ENCODE measurements at regions not wholly inside any gene's neighbourhood (a gene's known extent, or its start where the extent isn't known, plus 50 kb on each side); places are given as distances from the start of the nearest gene placed in this dataset.
"Not testable (repeated sequence)": the region's sequence is repeated elsewhere in the genome, so short reads cannot be mapped to it uniquely, and the experiment has no call there.

- no peak for DNase-seq
These were observed 815.5 kb downstream of the KCNJ18 start for GRCh38 chr17:22507823-22508222.

DNA sequence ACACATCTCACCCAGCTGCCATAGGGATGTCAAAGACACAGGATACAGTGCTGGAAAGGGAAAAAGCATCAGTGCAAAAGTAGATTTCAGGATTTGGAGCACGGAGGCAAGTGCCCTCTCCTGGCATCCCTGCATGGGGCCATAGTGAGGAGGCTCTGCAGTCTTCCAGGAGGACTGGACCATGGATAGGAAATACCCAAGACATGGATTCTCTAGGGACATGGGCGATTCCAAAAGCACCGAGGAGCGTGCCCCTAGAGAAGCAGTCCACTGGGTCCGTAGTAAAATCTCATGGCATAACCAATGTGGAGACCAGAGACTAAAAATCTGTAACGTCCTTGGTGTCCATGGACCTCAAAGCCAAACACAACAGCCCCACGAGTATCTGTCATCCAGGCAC, 818.2 kb downstream of the KCNJ18 start:
- DNase-seq, result no peak

DNA sequence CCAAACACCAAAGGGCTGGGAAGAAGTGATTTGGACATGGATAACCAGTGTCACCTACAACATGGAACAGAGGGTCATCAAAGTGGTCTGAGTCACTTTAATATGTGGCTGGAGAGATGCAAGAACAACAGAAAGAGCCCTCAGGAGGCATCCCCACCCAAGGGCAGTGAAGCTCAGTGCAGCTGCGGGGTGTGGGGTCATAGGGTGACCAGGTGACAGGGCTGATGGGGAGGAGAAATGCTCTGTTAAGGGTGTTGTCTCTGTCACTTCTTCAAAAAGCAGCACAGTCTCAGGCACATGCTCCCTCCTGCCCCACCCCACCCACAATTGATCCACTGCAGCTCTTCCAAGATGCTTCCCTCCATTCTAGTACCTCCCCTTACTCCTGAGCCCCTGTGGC, 819.1 kb downstream of the KCNJ18 start:
- no peak for DNase-seq

DNA sequence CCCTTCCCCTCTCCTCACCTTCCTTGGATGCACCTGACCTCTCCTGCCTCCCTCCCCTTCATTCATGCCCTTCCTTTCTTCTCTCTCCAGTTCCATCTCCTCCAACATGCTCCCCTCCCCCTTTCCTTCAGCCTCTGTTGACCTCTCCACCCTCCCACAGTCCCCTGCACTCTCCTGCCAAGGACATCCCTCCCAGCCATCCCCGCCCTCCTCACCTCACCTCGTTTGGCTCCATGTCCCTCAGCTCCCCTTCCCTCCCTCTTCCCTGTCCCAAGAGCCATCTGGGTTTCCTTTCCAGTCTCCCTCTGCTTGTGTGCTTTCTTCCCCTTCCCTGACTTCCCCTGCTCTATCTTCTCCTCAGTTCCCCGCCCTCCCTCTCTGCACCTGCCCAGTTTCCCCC, 819.7 kb downstream of the KCNJ18 start:
- no peak for DNase-seq

DNA sequence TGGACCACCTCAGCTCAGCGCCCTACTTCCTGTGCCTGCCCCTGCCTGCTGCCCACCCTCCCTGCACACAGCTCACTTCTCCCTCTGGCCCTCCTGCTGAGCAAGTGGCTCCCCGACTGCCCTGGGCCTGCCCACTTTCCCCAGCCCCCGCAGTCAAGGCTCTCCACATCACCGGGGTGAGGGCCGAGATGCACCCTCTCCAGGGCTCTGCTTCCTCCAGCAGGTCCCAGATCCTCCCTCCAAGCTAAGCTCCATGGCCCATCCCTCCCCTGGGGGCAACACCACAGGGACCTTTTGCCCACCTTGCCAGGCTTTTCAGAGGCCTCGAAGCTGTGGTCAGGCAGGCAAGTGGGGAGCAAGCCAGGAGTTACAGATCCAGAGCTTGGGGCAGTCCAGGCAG, 820.2 kb downstream of the KCNJ18 start:
- DNase-seq, result no peak

DNA sequence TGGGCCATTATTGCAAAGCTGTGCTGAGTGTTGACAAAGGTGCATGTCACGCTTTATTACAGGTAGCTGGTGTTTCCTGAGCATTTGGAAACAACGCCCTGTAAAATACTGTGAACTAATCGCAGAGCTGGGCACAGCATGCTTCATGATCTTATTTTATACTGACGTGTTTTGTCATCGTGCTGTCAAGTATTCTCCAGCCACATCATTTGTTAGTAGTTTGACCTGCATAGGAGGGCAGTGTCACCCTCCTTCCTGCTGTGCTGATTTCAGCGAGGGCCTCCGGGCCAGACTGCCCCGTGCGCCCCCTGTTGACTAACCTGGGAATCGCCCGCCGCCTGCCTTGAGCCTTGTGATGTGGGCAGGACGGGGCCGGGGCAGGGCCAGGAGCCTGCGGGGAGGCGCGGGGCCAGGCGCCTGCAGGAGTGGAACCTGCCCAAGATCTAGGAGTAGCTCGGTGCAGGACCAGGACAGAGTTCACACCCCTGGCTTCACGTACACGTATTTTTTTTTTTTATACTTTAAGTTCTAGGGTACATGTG, 820.7 kb downstream of the KCNJ18 start:
- DNase-seq, result no peak

DNA sequence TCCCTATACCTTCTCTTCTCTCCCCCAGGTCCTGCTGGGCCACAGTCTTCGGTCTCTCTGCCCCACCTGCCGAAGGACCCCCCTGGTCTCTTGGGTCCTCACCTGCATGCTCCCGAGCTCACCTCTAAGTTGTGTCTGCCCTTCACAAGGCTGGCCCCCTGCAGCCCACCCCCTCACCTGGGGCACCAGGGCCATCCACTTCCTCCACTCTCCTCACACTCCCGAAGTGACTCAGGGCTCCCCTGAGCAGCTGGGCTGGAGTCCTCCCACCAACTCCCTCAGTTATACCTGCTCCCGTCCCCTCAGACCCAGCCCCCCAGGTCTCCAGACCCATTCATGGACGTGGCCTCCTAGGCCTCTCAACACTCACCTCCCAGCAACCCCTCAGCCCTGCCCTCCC, 822.0 kb downstream of the KCNJ18 start:
- no peak for DNase-seq

GRCh38 chr17:22514767-22515320, 822.5 kb downstream of the KCNJ18 start:
- DNase-seq, result no peak

- no peak for DNase-seq
These were observed 823.3 kb downstream of the KCNJ18 start for GRCh38 chr17:22515599-22515998.

DNA sequence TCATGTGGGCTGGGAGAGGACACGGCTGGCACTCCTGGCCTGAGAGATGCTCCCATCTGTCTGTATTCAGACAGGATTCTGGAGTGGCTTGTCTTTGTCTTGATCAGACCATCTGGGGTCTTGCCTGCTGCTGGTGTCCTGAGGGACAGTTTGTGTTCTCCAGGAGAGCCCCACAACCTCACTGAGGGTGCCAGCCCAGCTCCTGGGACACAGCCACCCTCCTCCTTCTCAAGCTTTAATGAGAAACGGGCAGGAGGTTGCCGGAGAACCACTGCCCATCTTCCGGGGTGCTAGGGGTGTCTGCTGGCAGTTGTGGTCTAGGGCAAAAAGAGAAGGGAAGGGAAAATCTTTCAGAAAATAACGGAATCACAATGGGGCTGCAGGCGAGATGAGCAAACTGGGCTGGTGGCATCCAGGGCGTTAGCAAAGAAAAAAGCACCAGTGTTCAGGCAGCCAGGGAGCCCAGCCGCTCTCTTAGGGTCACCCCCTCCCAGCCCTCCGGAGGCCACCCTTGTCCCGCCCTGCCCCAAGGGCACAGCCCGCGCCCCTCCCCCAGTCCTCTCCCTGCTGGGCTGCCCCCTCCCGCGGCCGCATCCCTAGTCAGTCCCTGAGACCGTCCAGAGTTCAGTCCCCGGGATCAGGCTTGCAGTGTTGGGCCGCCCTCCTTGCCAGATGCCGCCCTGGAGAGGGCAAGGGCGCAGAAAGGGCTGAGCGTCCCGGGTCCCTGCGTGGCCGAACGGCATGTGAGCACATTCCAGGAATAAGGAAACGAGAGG, 824.7 kb downstream of the KCNJ18 start:
- no peak for DNase-seq

- DNase-seq, result no peak
These were observed 825.4 kb downstream of the KCNJ18 start for GRCh38 chr17:22517716-22518115.

GRCh38 chr17:22518185-22518584, 825.9 kb downstream of the KCNJ18 start:
- no peak for DNase-seq

GRCh38 chr17:22548873-22549272, 856.5 kb downstream of the KCNJ18 start:
- not testable (repeated sequence) for DNase-seq

DNA sequence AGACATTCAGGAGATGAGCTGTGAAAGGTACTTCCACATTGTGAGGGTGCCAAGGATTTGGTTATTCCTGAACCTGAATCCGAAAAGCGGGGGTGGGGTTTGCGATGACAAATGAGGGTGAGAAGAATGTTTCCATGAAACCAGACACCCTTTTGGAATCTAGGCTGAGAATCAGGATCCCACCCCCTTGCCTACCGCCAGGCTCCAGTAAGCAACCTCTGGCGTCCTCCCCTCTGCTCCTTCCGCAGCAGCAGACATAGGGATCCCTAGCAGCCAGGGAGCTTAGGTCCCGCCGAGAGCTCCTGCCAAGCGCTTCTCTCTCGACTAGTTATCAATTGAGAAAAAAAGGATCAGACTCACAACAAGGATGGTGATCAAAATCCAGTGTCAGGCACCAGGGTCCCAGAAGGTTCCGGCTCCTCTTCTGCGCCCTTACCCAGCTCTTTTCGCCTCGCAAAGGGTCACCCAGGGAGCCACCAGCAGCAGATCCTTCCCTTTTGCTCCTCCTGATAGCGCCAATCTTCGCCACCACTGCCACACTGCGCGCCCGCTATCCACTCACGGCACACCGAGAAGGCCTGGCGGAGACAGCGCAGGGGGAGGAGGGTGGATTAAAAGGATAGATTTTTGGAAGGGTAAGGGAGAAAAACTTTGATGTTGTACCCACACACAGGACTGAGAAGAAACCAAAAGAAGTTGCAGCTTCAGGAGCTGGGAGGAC, 859.5 kb downstream of the KCNJ18 start:
- DNase-seq, result not testable (repeated sequence)

GRCh38 chr17:22569459-22570143, 877.3 kb downstream of the KCNJ18 start:
- DNase-seq, result no peak

GRCh38 chr17:22570144-22570845, 878.0 kb downstream of the KCNJ18 start:
- DNase-seq, result no peak

- no peak for DNase-seq
These were observed 907.0 kb downstream of the KCNJ18 start for GRCh38 chr17:22599322-22599721.

- peak; percentile 3 for DNase-seq
These were observed 908.4 kb downstream of the KCNJ18 start for GRCh38 chr17:22600644-22601298.

Measured in DMS 273 treated with DMSO at 0.1 percent for 48 hours (cell line).